ENCODE measurements at regions not wholly inside any gene's neighbourhood (a gene's known extent, or its start where the extent isn't known, plus 50 kb on each side); places are given as distances from the start of the nearest gene placed in this dataset.
A peak's percentile ranks its signal among the peaks of the same experiment; 100 is the strongest.

DNA sequence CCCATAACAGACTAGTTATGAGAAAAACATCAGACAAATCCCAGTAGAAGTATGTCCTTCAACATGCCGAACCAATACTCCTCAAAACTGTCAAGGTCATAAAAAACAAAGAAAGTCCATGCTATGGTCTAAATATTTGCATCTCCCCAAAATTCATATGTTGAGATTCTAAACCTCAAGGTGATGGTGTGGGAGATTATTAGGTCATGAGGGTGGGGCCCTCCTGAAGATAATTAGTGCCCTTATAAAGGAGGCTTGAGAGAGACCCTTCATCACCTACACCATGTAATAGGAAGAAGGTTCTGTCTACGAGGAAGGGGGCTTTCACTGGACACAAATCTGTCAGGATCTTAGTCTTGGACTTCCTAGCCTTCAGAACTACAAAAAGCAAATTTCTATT lies 118.6 kb upstream of the GUCY1A2 start:
- H3K4me1 ChIP-seq (ENCODE audit: control insufficient read depth, insufficient read depth, low read length): no peaks in the 10 kb centered on the region
- no peak overlapping the region for H3K9ac ChIP-seq (ENCODE audit: low read length)
- H3K36me3 ChIP-seq (ENCODE audit: control insufficient read depth, insufficient read depth, low read length, severe bottlenecking): no peaks in the 10 kb centered on the region
- H3K4me3 ChIP-seq (ENCODE audit: low read length): no peak overlapping the region
- H3K27me3 ChIP-seq (replicated peaks; ENCODE audit: control insufficient read depth, insufficient read depth, low read length): no peaks in the 10 kb centered on the region
- DNase-seq (ENCODE audit: low read depth): no peak
- H3K9me3 ChIP-seq (ENCODE audit: control insufficient read depth, low read length): no peaks in the 10 kb centered on the region

DNA sequence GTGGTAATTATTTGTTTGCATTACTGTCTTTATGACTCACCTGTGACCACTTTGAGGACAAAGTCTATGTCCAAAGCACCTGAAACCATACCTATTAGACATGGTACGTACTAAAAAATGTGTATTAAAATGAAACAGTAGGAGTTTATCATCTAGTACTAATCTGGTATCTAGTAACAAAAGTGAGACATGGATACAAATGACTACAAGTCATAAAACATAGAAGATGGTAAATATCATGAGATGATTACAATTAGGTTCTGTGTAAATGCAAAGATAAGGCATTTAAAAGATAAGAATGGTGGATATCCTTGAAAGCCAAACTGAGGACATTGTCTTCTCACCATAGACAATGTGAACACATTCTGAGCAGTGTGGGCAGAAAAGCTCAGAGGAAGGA lies 113.5 kb upstream of the GUCY1A2 start:
- H3K4me3 ChIP-seq (ENCODE audit: low read length): no peak overlapping the region
- H3K9me3 ChIP-seq (ENCODE audit: control insufficient read depth, low read length): peaks cover 3% of the 10 kb centered on the region
- no peaks in the 10 kb centered on the region for H3K4me1 ChIP-seq (ENCODE audit: control insufficient read depth, insufficient read depth, low read length)
- no peak for DNase-seq (ENCODE audit: low read depth)
- no peaks in the 10 kb centered on the region for H3K36me3 ChIP-seq (ENCODE audit: control insufficient read depth, insufficient read depth, low read length, severe bottlenecking)
- H3K9ac ChIP-seq (ENCODE audit: low read length): no peak overlapping the region
- no peaks in the 10 kb centered on the region for H3K27me3 ChIP-seq (replicated peaks; ENCODE audit: control insufficient read depth, insufficient read depth, low read length)

DNA sequence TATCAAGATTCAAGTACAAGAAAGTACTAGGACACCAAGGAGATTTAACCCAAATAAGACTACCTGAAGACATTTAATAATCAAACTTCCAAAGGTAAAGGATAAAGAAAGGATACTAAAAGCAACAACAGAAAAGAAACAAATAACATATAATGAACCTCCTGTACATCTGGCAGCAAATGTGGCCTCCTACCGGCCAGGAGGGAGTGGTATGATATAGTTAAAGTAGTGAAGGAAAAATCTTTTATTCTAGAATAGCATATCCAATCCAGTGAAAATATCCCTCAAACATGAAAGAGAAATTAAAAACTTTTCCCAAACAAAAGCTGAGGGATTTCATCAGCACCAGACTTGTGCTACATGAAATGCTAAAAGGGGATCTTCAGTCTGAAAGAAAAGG lies 104.7 kb upstream of the GUCY1A2 start:
- H3K4me3 ChIP-seq (ENCODE audit: low read length): no peak overlapping the region
- no peaks in the 10 kb centered on the region for H3K4me1 ChIP-seq (ENCODE audit: control insufficient read depth, insufficient read depth, low read length)
- no peak overlapping the region for H3K9ac ChIP-seq (ENCODE audit: low read length)
- H3K36me3 ChIP-seq (ENCODE audit: control insufficient read depth, insufficient read depth, low read length, severe bottlenecking): no peaks in the 10 kb centered on the region
- no peaks in the 10 kb centered on the region for H3K27me3 ChIP-seq (replicated peaks; ENCODE audit: control insufficient read depth, insufficient read depth, low read length)
- H3K9me3 ChIP-seq (ENCODE audit: control insufficient read depth, low read length): peaks cover 10% of the 10 kb centered on the region
- peak; percentile 4 for DNase-seq (ENCODE audit: low read depth)

DNA sequence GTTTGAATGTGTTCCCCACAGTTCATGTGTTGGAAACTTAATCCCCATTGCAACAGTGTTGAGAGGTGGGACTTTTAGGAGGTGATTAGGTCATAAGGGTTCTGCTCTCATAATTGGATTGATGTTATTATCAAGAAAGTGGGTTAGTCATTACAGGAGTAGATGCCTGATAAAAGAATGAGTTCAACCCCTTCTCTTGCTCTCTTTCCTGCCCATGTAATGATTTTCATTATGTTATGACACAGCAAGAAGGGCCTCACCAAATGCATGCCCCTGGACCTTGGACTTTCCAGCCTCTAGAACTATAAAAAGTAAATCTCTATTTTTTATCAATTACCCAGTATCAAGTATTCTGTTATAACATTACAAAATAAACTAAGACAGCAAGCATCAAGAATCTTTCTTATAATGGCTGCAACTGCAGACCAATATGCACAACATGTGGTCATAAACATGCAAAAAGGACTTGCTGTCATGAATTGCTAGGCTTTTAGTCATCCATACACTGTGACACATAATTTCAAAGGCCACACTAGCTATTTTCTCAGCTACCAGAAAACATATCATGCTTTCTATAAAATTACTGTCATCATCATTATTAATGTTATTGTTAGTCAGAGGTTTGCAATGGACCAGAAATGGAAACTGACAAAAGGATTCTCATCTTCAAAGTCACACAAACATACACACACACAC lies 99.9 kb upstream of the GUCY1A2 start:
- H3K4me3 ChIP-seq (ENCODE audit: low read length): no peak overlapping the region
- H3K4me1 ChIP-seq (ENCODE audit: control insufficient read depth, insufficient read depth, low read length): no peaks in the 10 kb centered on the region
- H3K9ac ChIP-seq (ENCODE audit: low read length): no peak overlapping the region
- DNase-seq (ENCODE audit: low read depth): no peak
- H3K36me3 ChIP-seq (ENCODE audit: control insufficient read depth, insufficient read depth, low read length, severe bottlenecking): no peaks in the 10 kb centered on the region
- H3K9me3 ChIP-seq (ENCODE audit: control insufficient read depth, low read length): no peaks in the 10 kb centered on the region
- H3K27me3 ChIP-seq (replicated peaks; ENCODE audit: control insufficient read depth, insufficient read depth, low read length): no peaks in the 10 kb centered on the region

DNA sequence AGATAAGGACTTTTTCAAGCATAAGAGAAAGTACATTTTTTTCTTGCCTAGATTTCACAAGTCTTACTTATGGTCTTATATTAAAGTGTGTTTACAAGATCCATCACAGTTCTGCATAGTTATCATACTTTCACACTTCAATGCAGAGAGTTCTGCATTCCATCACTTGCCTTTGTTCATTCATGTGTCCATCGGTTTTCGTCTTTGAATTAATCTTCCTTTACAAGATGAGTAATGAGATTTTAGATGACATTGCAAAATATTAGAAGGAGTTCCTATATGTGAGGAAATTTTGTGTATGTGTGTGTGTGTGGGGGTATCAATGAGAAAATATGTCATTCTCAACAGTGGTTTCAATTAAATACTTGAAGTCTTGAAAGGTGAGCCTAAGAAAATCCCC lies 98.1 kb upstream of the GUCY1A2 start:
- Histone ChIP-seq H3K4me3 (ENCODE audit: low read length) (no peak overlapping the region), H3K4me1 (ENCODE audit: control insufficient read depth, insufficient read depth, low read length) (no peaks in the 10 kb centered on the region), H3K9ac (ENCODE audit: low read length) (no peak overlapping the region), H3K9me3 (ENCODE audit: control insufficient read depth, low read length) (no peaks in the 10 kb centered on the region), H3K27me3 (replicated peaks; ENCODE audit: control insufficient read depth, insufficient read depth, low read length) (no peaks in the 10 kb centered on the region), H3K36me3 (ENCODE audit: control insufficient read depth, insufficient read depth, low read length, severe bottlenecking) (no peaks in the 10 kb centered on the region)
- DNase-seq (ENCODE audit: low read depth): no peak

GRCh38 chr11:107102692-107103477 lies 84.6 kb upstream of the GUCY1A2 start:
- no peak overlapping the region for H3K9ac ChIP-seq (ENCODE audit: low read length)
- H3K9me3 ChIP-seq (ENCODE audit: control insufficient read depth, low read length): peaks cover 19% of the 10 kb centered on the region
- H3K4me3 ChIP-seq (ENCODE audit: low read length): no peak overlapping the region
- H3K36me3 ChIP-seq (ENCODE audit: control insufficient read depth, insufficient read depth, low read length, severe bottlenecking): no peaks in the 10 kb centered on the region
- H3K27me3 ChIP-seq (replicated peaks; ENCODE audit: control insufficient read depth, insufficient read depth, low read length): no peaks in the 10 kb centered on the region
- DNase-seq (ENCODE audit: low read depth): no peak
- H3K4me1 ChIP-seq (ENCODE audit: control insufficient read depth, insufficient read depth, low read length): no peaks in the 10 kb centered on the region

DNA sequence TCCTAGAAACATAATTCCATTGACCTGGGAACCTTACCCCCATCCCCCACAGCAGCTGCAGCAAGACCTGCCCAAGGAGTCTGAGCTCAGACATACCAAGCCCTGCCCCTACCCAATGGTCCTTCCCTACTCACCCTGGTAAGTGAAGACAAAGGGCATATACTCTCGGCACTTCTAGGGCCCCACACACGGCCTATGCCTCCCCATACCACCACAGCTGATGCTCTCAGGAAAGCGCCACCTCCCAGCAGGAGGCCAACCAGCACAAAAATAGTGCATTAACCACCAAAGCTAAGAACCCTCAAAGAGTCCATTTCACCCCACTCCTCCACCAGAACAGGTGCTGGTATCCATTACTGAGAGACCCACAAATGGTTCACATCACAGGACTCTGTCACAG lies 74.4 kb upstream of the GUCY1A2 start:
- no peaks in the 10 kb centered on the region for H3K4me1 ChIP-seq (ENCODE audit: control insufficient read depth, insufficient read depth, low read length)
- H3K9ac ChIP-seq (ENCODE audit: low read length): no peak overlapping the region
- no peak for DNase-seq (ENCODE audit: low read depth)
- H3K36me3 ChIP-seq (ENCODE audit: control insufficient read depth, insufficient read depth, low read length, severe bottlenecking): no peaks in the 10 kb centered on the region
- H3K9me3 ChIP-seq (ENCODE audit: control insufficient read depth, low read length): peaks cover 4% of the 10 kb centered on the region
- no peaks in the 10 kb centered on the region for H3K27me3 ChIP-seq (replicated peaks; ENCODE audit: control insufficient read depth, insufficient read depth, low read length)
- H3K4me3 ChIP-seq (ENCODE audit: low read length): no peak overlapping the region

GRCh38 chr11:107078375-107078774 lies 60.1 kb upstream of the GUCY1A2 start:
- Histone ChIP-seq H3K9ac (ENCODE audit: low read length) (no peak overlapping the region), H3K36me3 (ENCODE audit: control insufficient read depth, insufficient read depth, low read length, severe bottlenecking) (no peaks in the 10 kb centered on the region), H3K27me3 (replicated peaks; ENCODE audit: control insufficient read depth, insufficient read depth, low read length) (no peaks in the 10 kb centered on the region), H3K4me3 (ENCODE audit: low read length) (no peak overlapping the region), H3K9me3 (ENCODE audit: control insufficient read depth, low read length) (peaks cover 9% of the 10 kb centered on the region), H3K4me1 (ENCODE audit: control insufficient read depth, insufficient read depth, low read length) (no peaks in the 10 kb centered on the region)
- DNase-seq (ENCODE audit: low read depth): peak; percentile 9

DNA sequence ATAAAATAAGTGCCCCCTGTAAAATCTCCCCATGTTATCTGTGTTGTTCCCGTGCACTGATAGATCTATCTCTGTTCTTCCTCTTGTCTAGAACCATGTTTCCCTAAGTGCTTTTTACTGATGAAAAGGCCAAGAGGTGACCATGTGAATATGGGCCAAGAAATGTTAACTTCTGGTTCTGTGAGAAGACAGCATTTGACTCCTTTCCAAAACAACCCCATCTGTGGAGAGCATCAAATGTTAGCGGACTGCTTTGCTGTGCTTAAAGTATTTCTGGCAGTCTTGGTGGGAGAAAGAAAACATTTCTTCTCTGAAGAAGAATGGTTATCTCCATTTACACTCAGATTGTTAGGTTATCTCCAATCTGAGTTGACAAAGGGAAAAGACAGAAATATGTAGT lies 58.6 kb upstream of the GUCY1A2 start:
- Histone ChIP-seq H3K36me3 (ENCODE audit: control insufficient read depth, insufficient read depth, low read length, severe bottlenecking) (no peaks in the 10 kb centered on the region), H3K4me1 (ENCODE audit: control insufficient read depth, insufficient read depth, low read length) (no peaks in the 10 kb centered on the region), H3K27me3 (replicated peaks; ENCODE audit: control insufficient read depth, insufficient read depth, low read length) (no peaks in the 10 kb centered on the region), H3K9ac (ENCODE audit: low read length) (no peak overlapping the region), H3K4me3 (ENCODE audit: low read length) (no peak overlapping the region), H3K9me3 (ENCODE audit: control insufficient read depth, low read length) (peaks cover 5% of the 10 kb centered on the region)
- no peak for DNase-seq (ENCODE audit: low read depth)

GRCh38 chr11:107071129-107071528 lies 52.9 kb upstream of the GUCY1A2 start:
- DNase-seq (ENCODE audit: low read depth): no peak
- Histone ChIP-seq H3K4me3 (ENCODE audit: low read length) (no peak overlapping the region), H3K9me3 (ENCODE audit: control insufficient read depth, low read length) (no peaks in the 10 kb centered on the region), H3K36me3 (ENCODE audit: control insufficient read depth, insufficient read depth, low read length, severe bottlenecking) (no peaks in the 10 kb centered on the region), H3K9ac (ENCODE audit: low read length) (no peak overlapping the region), H3K4me1 (ENCODE audit: control insufficient read depth, insufficient read depth, low read length) (no peaks in the 10 kb centered on the region), H3K27me3 (replicated peaks; ENCODE audit: control insufficient read depth, insufficient read depth, low read length) (no peaks in the 10 kb centered on the region)

Measured in adipocyte (in vitro differentiated cells).